GM12874 (cell line): ENCODE measurements at regions not wholly inside any gene's neighbourhood (a gene's known extent, or its start where the extent isn't known, plus 50 kb on each side); places are given as distances from the start of the nearest gene placed in this dataset.

Experiments
- TF ChIP-seq, protein P1 (sequence below): IDR thresholded peaks from 2 replicates; pipeline ENCODE4 v1.5.1; 2011; ENCODE audit warnings: low read depth, mild to moderate bottlenecking, control low read depth, low read length, moderate library complexity; ENCODE audit not compliant: insufficient read depth

DNA sequence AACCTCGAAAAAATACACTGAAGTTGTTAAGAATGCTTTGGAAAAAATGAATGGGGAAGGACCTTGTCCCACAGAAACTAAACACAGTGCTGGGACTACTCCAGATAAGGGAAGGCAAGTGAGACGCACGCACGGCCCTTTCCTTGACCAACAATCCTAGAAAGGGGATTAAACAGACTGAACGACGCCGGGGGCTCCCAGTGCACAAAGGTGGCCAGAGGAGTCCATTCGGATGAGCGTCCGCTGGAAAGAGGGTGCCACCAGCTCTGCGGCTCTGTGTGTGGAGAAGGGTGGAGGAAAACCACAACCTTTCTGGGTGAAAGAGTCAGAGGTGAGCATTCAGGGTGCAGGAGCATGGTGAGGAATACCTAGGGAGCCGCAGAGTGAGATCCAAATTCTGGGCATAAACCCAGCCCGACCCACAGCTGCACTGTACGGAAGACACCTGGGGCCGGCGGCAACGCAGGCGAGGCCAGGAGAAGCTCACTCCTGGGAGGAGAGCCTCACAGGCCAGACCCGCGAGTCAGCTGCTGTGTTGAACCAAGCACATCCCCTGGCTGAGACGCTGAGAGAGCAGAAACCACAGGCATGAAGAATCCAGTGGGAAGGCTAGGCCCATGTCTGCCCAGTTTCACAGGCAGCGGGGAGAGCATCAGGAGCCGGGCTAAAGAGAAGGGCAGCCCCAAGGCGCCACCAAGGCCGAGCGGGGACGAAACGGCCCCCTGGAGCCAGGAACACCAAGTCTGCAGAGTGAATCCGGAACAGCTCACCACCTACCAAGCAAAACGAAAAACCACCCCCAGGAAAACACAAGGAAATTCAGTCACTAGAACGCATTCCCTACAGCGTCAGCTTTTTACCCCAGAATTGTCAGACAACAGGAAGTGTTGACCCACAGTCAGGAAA, 177.1 kb downstream of the BRD1 start:
- TF ChIP-seq, protein P1, sequence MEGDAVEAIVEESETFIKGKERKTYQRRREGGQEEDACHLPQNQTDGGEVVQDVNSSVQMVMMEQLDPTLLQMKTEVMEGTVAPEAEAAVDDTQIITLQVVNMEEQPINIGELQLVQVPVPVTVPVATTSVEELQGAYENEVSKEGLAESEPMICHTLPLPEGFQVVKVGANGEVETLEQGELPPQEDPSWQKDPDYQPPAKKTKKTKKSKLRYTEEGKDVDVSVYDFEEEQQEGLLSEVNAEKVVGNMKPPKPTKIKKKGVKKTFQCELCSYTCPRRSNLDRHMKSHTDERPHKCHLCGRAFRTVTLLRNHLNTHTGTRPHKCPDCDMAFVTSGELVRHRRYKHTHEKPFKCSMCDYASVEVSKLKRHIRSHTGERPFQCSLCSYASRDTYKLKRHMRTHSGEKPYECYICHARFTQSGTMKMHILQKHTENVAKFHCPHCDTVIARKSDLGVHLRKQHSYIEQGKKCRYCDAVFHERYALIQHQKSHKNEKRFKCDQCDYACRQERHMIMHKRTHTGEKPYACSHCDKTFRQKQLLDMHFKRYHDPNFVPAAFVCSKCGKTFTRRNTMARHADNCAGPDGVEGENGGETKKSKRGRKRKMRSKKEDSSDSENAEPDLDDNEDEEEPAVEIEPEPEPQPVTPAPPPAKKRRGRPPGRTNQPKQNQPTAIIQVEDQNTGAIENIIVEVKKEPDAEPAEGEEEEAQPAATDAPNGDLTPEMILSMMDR: no peak

DNA sequence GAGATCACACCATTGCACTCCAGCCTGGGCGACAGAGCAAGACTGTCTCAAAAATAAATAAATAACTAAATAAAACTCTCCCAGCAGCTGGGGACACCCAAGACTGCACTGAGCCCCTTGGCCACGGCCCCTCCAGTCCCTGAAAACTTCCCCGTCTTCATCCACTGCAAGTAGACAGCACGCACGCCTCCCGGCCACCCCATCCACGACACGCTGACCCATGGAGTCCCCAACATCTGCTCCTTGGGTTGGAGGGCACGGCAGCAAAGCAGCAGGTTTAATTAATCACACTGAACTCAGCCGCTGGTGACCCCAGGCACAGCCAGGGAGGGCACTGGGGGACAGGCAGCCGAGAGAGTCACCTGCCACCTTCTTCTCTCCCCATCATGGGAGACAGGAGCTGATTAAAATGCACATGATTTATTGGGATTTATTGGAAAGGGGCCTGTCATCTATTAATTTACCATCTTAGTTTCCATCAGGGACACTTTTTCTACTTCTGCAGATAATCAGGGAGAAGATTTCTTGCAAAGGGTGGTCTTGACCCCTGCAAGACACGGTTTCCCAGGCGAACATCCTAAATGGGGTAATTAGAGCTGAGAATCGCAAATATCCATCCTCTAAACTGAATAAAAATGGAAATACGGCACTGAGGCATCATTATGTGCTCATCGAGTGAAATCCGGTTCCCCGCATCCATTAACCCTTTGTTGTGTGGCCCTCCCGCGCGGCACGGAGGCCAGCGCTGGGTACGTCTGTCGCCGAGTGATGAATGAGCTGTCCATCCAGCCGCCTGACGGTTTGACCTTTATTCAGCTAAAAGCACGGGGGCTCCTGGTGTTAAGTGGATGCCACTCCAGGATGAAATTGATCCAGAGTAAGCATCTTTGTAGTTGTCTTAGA, 178.3 kb downstream of the BRD1 start:
- TF ChIP-seq, protein P1: no peak

DNA sequence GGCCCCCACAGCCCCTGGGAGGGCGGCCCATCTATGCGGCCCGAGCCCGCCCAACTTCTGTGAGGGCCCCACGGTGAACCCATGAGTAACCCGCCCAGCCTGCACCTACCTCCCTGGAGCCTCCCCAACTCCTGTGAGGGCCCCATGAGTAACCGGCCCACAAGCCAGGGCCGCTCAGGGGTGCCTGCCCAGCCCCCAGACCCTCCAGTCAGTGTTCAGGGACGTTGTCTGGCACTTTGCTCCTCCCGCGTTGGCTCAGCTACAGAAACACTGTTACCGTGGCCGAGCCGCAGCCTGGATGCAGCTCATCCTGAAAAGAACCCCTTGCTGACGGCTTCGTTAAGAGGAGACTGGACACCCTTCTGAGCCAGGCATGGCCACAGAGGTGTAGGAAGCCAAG, 179.6 kb downstream of the BRD1 start:
- TF ChIP-seq, protein P1: no peak

DNA sequence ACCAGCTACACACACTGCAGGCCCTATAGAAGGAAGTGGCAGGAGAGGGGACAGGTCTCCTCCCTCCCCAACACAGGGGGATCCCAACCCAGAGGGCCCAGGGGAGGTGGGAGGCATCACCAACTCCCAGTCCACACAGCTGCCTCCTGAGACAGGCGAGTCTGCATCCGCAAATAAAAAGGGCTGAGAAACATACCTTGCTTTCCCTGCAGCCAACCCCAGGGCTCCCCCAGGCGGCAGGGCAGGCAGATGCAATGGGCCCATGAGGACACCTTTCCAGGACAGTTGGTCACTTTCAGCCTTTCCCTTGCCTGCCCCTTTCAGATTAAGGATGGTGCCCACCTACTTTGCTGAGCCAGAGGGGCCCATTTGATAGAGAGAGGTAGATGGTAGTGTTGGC, 180.0 kb downstream of the BRD1 start:
- TF ChIP-seq, protein P1: no peak

DNA sequence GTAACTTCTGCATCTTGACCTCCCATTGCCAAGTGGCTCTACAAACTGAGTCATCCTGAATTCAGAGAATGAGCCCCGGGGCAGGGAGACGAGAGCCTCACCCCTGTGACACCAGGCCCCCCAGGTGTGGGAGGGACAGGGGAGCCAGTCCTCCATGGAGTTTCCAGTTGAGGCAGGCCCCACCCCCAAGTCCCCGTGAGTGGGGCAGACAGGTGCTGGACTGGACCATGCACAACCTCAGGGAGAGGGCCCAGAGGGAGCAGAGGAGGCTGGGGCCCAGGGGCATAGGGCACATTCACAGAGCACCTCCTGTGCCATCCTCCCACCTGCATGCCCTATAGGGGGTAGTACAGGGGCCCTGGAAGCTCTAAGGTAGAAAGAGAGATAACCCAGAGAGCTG, 180.8 kb downstream of the BRD1 start:
- TF ChIP-seq, protein P1: no peak

DNA sequence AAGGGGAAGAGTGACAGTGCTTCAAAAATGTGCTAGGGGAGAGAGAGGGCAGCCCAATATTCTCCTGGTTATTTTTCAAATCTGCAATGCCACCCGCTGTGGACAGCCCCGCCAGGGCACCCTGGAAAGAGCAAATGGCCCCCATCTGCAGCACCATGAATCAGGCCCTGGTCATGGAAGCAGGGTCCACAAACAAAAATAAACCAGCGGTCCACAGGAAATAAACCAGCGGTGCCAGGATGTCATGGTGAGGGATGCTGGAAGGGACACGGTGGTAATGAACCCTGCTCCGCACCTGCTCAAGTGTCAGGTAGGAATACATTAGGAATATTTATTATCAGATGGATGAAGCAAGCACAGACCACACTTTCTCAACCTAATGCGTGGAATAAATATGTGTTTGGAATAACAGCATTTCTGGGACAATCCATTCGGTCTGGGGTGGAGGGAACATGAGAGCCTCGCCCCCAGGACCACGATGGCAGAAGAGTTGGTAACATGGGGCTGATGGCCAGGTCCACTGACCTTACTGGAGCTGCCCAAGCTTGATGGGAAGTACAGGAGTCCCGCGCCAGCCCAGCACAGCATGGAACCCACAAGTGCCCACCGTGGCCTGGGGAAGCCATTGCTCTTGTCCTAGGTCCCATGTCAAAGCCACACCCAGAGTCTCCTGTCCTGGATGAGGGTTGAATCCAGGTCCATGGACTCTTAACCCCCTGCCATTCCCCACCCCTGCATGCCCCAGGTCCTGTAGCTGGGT, 181.7 kb downstream of the BRD1 start:
- TF ChIP-seq, protein P1: no peak
